SHP77 (cell line): ENCODE measurements at regions not wholly inside any gene's neighbourhood (a gene's known extent, or its start where the extent isn't known, plus 50 kb on each side); places are given as distances from the start of the nearest gene placed in this dataset.
"Not testable (repeated sequence)": the region's sequence is repeated elsewhere in the genome, so short reads cannot be mapped to it uniquely, and the experiment has no call there.

Source experiments
- DNase-seq, 2 experiments: peaks; one replicate each; lab custom pipeline; 2025; lab: John Stamatoyannopoulos, UW

GRCh38 chr10:65350611-65351010 is 1575.2 kb upstream of the LRRTM3 start:
- no peak for DNase-seq

- no peak for DNase-seq
Measured at GRCh38 chr10:65355141-65355680, 1570.6 kb upstream of the LRRTM3 start.

DNA sequence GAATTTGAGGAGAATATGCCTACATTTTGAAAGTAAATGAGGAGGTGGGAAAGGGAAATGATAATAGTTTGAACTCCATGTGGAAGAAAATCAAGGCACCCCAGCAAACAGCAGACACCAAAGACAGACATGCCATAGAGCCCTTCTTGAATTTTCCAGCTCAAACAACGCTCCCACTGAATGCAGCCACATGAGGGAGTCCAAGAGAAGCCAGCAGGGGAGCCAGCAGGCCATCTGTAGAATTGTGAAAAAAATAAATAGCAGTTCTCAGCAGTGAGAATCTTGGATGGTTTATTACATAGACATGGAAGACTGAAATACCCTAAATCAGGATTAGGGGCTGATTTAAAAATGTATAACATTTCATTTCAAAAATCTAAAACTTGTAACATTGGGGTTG is 1567.3 kb upstream of the LRRTM3 start:
- DNase-seq, result no peak

- DNase-seq, result no peak
Measured at GRCh38 chr10:65360497-65360896, 1565.3 kb upstream of the LRRTM3 start.

- DNase-seq, result no peak
Measured at GRCh38 chr10:65365878-65366277, 1560.0 kb upstream of the LRRTM3 start.

- DNase-seq, result no peak
Measured at GRCh38 chr10:65367706-65368105, 1558.1 kb upstream of the LRRTM3 start.

- DNase-seq, result no peak
Measured at GRCh38 chr10:65375528-65375927, 1550.3 kb upstream of the LRRTM3 start.

GRCh38 chr10:65377687-65378086 is 1548.1 kb upstream of the LRRTM3 start:
- no peak for DNase-seq

- no peak for DNase-seq
Measured at GRCh38 chr10:65394502-65395297, 1531.1 kb upstream of the LRRTM3 start.

DNA sequence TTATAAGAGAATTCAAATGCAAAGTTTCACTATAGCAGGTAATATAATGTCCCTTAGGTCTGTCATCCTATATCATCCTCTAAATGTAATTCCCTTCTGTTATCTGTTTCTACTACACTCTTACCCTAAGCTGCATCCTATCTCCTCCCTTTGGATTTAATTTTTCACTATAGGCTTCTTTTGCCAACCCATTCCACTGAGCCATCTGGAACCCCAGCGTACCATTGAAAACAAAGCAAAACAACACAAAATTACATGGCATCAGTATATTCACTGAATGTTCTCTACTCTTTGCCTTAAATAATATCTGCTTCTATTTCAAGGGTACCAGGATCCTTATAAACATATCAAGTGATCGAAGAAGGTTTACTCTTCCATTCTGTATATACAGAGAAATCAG is 1530.2 kb upstream of the LRRTM3 start:
- DNase-seq, result no peak

DNA sequence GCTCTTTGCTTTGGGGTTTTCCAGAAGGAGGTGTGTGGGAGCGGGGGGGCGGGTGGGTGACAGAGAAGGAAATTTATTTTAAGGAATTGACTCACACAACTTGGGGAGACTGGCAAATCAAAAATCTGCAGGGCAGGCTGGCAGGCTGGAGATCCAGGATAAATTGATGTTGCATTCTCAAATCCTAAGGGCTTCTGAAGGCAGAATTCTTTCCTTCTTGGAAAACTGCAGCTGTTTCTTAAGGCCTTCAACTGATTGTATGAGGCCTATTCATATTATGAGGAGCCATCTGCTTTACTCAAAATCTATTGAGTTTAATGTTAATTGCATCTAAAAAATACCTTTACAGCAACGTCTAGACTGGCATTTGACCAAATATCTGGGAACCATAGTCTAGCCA is 1528.8 kb upstream of the LRRTM3 start:
- DNase-seq, result no peak

DNA sequence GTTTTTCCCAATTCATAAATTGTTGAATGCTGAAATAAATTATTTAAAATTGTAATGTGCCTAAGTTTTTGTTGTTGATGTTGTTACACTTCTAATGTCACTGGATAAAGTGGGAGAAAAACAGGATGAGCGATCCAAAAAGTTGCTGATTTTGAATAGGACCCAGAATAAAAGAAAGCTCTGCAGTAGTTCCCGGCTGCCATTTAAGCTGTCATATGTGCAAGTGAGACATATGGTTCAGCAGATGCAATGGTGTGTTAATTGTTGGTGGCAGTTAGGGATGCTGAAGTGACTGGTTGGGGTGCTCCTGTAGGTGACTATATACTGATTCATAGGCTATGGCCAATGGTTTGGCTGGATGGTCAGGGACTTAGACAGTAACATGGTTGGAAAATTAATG is 1517.4 kb upstream of the LRRTM3 start:
- no peak for DNase-seq

DNA sequence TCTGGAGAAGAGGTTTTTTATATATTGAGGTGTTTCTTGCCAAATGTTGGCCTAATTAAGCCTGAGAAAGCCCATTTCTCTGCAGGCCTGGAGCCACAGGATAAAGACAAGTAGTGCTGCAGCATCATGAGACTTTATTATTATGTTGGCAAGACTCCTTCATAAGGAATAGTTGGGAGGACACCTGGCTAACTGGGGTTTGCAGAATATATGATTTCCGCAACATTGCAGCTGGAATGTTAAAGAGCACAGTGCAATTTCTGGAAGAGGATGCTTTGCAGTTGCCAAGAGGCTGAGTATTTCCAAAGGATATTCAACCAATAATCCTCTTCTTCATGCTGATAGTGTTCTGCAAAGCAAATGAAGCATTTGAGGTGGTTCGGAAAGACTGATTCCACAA is 1512.8 kb upstream of the LRRTM3 start:
- no peak for DNase-seq

DNA sequence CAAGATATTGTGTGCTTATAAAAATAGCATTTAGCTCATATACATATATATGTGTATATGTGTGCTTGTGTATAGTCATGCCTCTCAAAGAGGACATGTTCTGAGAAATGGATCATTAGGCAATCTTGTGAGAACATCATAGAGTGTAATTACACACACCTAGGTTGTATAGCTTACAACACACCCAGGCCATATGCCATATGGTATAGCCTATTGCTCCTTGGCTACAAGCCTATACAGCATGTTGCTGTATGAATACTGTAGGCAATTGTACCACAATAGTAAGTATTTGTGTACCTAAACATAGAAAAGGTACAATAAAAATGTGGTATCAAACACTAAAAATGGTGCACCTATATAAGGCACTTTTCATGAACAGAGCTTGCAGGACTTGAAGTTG is 1510.5 kb upstream of the LRRTM3 start:
- no peak for DNase-seq

GRCh38 chr10:65416094-65416493 is 1509.7 kb upstream of the LRRTM3 start:
- no peak for DNase-seq

- DNase-seq, result no peak
Measured at GRCh38 chr10:65419629-65420028, 1506.2 kb upstream of the LRRTM3 start.

DNA sequence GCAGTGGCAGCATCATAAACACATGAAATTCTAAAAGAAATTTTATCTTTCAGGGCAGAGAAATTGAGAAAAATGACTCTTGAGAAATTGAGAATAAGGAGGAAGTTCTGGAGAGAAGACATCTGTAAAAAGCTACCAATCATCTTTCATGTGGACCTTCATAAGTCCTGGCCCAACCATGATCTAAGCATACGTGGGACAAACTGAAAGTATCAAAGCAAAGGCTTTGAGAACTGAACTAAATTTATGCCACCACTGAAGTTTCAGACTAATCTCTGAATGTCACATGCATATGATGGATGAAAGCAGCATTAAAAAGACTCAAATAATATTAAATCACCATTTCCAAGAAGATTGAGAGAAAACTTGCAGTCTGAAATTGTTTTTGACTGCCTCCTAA is 1502.8 kb upstream of the LRRTM3 start:
- DNase-seq, result no peak

GRCh38 chr10:65429381-65429780 is 1496.5 kb upstream of the LRRTM3 start:
- DNase-seq, result not testable (repeated sequence)

GRCh38 chr10:65430979-65431378 is 1494.9 kb upstream of the LRRTM3 start:
- DNase-seq, result no peak

GRCh38 chr10:65470986-65471385 is 1454.8 kb upstream of the LRRTM3 start:
- no peak for DNase-seq

DNA sequence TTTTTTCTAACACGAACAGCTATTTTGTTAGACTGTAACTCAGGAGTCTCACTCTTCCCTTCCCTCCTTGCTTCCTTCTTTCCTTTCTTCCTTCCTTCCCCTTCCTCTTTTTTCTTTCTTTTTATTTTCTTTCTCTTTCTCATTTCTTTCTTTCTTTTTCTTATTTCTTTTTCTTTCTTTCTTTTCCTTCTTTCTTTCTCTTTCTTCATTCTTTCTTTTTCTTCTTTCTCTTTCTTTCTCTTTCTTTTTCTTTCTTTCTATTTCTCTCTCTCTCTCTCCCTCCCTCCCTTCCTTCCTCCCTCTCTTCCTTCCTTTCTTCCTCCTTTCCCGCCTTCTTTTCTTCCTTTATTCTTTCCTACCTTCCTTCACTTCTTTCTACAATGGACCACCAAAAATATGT is 1443.0 kb upstream of the LRRTM3 start:
- DNase-seq, result no peak

GRCh38 chr10:65491799-65492198 is 1434.0 kb upstream of the LRRTM3 start:
- no peak for DNase-seq

DNA sequence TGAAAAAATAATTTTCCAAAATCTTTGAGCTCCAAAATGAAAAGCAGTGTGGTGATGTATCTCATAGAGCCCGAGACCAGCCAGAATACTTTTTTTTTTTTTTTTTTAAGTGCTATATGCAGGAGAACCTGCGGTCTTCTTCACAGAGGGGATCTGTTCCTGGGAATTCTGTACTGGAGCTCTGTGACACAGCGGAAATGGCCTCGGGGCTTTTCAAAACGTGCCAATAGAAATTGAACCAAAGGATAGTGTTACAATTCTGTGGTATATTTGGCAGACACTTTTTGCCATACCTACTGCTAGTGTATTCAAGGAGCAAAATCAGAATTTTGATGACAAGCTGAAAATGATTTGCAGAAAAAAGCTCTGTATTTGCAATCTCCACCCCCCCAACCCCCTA is 1429.3 kb upstream of the LRRTM3 start:
- DNase-seq, result no peak

DNA sequence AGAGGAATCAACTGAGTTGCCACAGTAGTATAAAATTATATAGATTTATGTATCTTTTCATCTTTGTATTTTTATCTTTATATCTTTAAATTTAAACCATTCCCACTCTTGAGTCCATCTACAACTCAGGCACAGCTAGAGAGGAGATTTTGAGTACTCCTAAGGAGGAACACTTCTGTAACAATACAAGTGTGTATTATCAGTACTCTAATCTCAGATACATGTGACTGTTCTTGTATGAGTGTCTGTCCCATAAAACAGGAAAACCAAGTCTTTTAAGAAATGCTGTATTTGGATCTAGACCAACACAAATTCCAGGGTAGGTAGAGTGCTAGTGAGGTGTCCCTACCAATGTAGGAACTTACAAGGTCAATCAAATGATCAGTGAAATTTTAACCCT is 1428.0 kb upstream of the LRRTM3 start:
- DNase-seq, result no peak
